ENCODE measurements at regions not wholly inside any gene's neighbourhood (a gene's known extent, or its start where the extent isn't known, plus 50 kb on each side); places are given as distances from the start of the nearest gene placed in this dataset.

DNA sequence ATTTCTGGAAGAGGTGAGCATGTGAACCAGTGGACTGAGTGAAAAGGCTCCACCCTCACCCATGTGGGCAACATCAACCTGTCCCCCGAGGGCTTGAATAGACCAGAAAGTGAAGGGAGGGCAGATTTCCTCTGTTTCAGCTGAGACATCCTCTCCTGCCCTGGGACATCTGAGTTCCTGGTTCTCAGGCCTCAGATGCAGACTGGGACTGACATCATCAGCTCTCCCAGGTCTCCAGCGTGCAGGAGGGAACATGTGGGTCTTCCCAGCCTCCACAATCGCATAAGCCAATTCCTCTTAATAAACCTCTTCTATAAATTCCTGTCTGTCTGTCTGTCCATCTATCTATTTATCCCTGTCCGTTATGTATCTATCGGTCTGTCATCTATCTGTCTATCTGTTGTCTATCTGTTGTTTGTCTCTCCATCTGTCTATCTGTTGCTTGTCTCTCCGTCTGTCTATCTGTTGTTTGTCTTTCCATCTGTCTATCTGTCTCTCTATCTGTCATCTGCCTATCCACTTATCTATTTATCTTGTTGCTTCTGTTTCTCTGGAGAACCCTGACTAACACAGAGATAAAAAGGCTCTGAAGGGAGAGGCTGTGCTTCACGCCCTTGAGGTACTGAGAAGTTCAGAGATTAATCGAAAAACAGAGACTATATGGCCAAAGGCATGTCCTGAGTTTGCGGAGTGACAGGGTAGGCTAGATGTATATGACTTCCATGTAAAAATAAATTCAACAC lies 140.3 kb upstream of the PFKP start:
- peaks cover 5% of the 10 kb centered on the region for H3K4me1 Mint-ChIP-seq (ENCODE audit: low read depth)
- H3K9me3 Mint-ChIP-seq: no peaks in the 10 kb centered on the region
- H3K27ac ChIP-seq (ENCODE audit: low read depth in 1 of 2, low read length in 2 of 2): no peak overlapping the region
- intact Hi-C loops (cut with DNase I, micrococcal nuclease): no loop called here
- DNase-seq (no peak), ATAC-seq (ENCODE audit: poor library complexity) (no peak)
- H3K9me3 ChIP-seq (ENCODE audit: control insufficient read depth in 1 of 2, insufficient read depth in 1 of 2, low read length in 2 of 2): no peaks in the 10 kb centered on the region
- ChIA-PET CTCF (no interaction called here), POLR2A (no interaction called here)
- H3K4me3 Mint-ChIP-seq: no peak overlapping the region
- no peak overlapping the region for H3K4me3 ChIP-seq (ENCODE audit: low read length)
- TF ChIP-seq, protein P1, sequence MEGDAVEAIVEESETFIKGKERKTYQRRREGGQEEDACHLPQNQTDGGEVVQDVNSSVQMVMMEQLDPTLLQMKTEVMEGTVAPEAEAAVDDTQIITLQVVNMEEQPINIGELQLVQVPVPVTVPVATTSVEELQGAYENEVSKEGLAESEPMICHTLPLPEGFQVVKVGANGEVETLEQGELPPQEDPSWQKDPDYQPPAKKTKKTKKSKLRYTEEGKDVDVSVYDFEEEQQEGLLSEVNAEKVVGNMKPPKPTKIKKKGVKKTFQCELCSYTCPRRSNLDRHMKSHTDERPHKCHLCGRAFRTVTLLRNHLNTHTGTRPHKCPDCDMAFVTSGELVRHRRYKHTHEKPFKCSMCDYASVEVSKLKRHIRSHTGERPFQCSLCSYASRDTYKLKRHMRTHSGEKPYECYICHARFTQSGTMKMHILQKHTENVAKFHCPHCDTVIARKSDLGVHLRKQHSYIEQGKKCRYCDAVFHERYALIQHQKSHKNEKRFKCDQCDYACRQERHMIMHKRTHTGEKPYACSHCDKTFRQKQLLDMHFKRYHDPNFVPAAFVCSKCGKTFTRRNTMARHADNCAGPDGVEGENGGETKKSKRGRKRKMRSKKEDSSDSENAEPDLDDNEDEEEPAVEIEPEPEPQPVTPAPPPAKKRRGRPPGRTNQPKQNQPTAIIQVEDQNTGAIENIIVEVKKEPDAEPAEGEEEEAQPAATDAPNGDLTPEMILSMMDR (IDR thresholded peaks at IDR 0.05): no peak
- no peaks in the 10 kb centered on the region for H3K36me3 Mint-ChIP-seq (ENCODE audit: low read depth)
- H3K4me1 ChIP-seq (ENCODE audit: insufficient read depth, low read length): peaks cover 7% of the 10 kb centered on the region
- H3K27me3 ChIP-seq (ENCODE audit: control insufficient read depth in 1 of 2, insufficient read depth in 2 of 2, low read length in 2 of 2): no peaks in the 10 kb centered on the region
- no peaks in the 10 kb centered on the region for H3K36me3 ChIP-seq (ENCODE audit: insufficient read depth, low read length)
- peaks cover 29% of the 10 kb centered on the region for H3K27me3 Mint-ChIP-seq
- no peak overlapping the region for H3K27ac Mint-ChIP-seq

DNA sequence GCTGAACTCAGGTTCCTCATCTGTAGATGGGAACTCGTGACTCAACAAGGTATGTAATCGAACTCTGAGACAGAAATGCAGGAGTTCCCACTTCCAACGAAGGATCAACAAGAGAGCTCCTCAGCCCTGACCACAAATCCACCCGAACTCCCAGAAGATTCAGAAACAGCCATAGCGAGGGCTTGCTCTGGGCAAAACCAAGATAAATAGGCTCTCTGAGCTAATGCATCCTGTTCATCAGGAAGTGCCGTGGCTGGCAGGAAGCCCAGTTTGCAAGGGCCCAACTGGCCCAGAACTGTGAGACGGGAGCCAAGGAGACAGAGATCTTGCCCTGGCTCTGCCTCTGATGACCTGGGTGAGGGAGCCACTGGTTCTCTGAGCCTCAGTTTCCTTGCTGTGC lies 141.7 kb upstream of the PFKP start:
- peak in 3 of 14 experiments; percentile 6 to 11 (median 9) for DNase-seq
- TF ChIP-seq, protein P1 (IDR thresholded peaks at IDR 0.05): no peak
- ChIA-PET POLR2A (no interaction called here), CTCF (no interaction called here)
- Mint-ChIP-seq H3K4me1 (ENCODE audit: low read depth) (peaks cover 5% of the 10 kb centered on the region), H3K27me3 (peaks cover 39% of the 10 kb centered on the region), H3K4me3 (no peak overlapping the region), H3K27ac (no peak overlapping the region), H3K9me3 (no peaks in the 10 kb centered on the region), H3K36me3 (ENCODE audit: low read depth) (no peaks in the 10 kb centered on the region)
- H3K36me3 ChIP-seq (ENCODE audit: insufficient read depth, low read length): no peaks in the 10 kb centered on the region
- intact Hi-C loops (cut with DNase I, micrococcal nuclease): no loop called here
- H3K27me3 ChIP-seq (ENCODE audit: control insufficient read depth in 1 of 2, insufficient read depth in 2 of 2, low read length in 2 of 2): no peaks in the 10 kb centered on the region
- H3K27ac ChIP-seq (ENCODE audit: low read depth in 1 of 2, low read length in 2 of 2): no peak overlapping the region
- no peak for ATAC-seq (ENCODE audit: poor library complexity)
- no peak overlapping the region for H3K4me3 ChIP-seq (ENCODE audit: low read length)
- H3K9me3 ChIP-seq (ENCODE audit: control insufficient read depth in 1 of 2, insufficient read depth in 1 of 2, low read length in 2 of 2): no peaks in the 10 kb centered on the region
- H3K4me1 ChIP-seq (ENCODE audit: insufficient read depth, low read length): peaks cover 7% of the 10 kb centered on the region

DNA sequence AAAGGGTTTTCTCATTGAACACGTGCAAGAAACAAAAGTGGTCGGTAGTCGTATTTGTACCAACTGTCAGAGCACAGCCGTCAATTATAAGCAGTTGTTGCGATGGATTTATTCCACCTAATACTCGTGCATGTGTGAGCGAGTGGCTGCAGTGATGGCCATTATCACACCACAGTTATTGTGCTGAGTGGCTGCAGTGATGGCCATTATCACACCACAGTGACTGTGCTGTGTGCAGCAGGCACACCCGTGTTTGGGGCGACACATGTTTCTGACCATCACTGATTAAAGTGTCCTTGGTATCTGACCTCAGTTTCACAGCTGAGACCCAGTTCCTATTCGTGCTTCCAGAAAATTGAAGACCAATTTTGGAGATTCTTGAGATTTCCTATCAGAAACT lies 142.9 kb upstream of the PFKP start:
- ATAC-seq (ENCODE audit: poor library complexity) (no peak), DNase-seq (no peak)
- Histone ChIP-seq H3K4me1 (ENCODE audit: insufficient read depth, low read length) (peaks cover 7% of the 10 kb centered on the region), H3K27me3 (ENCODE audit: control insufficient read depth in 1 of 2, insufficient read depth in 2 of 2, low read length in 2 of 2) (no peaks in the 10 kb centered on the region), H3K36me3 (ENCODE audit: insufficient read depth, low read length) (no peaks in the 10 kb centered on the region), H3K9me3 (ENCODE audit: control insufficient read depth in 1 of 2, insufficient read depth in 1 of 2, low read length in 2 of 2) (no peaks in the 10 kb centered on the region), H3K27ac (ENCODE audit: low read depth in 1 of 2, low read length in 2 of 2) (no peak overlapping the region), H3K4me3 (ENCODE audit: low read length) (no peak overlapping the region)
- peaks cover 39% of the 10 kb centered on the region for H3K27me3 Mint-ChIP-seq
- H3K9me3 Mint-ChIP-seq: no peaks in the 10 kb centered on the region
- peaks cover 5% of the 10 kb centered on the region for H3K4me1 Mint-ChIP-seq (ENCODE audit: low read depth)
- no peaks in the 10 kb centered on the region for H3K36me3 Mint-ChIP-seq (ENCODE audit: low read depth)
- intact Hi-C loops (cut with DNase I, micrococcal nuclease): no loop called here
- no peak overlapping the region for H3K4me3 Mint-ChIP-seq
- ChIA-PET POLR2A (no interaction called here), CTCF (no interaction called here)
- H3K27ac Mint-ChIP-seq: no peak overlapping the region
- TF ChIP-seq, protein P1 (IDR thresholded peaks at IDR 0.05): no peak
